CD14-positive monocyte (primary cell): ENCODE measurements at regions not wholly inside any gene's neighbourhood (a gene's known extent, or its start where the extent isn't known, plus 50 kb on each side); places are given as distances from the start of the nearest gene placed in this dataset.

Source experiments
- DNase-seq, 3 donors: peaks; one replicate each; pipeline ENCODE4 v3.0.0-alpha.2; 2011 to 2022
- H2AFZ ChIP-seq: 2 replicates; pipeline ENCODE4 v1.6.0; 2012; ENCODE audit warnings: mild to moderate bottlenecking, low read depth, low read length, inconsistent platforms; ENCODE audit not compliant: insufficient read depth, poor library complexity, severe bottlenecking
- H3K27ac ChIP-seq, 2 donors: 1 replicate in 1 of 2; 2 replicates in 1 of 2; pipeline ENCODE4 v1.5.1; 2012 to 2013; ENCODE audit warnings: low read length in 2 of 2, control low read depth in 1 of 2, inconsistent platforms in 1 of 2, low read depth in 1 of 2, mild to moderate bottlenecking in 1 of 2
- H3K27me3 ChIP-seq, 2 donors: one replicate each; pipeline versions ENCODE4 v1.6.0 to v1.6.1; 2011 to 2013; ENCODE audit warnings: low read length in 2 of 2; ENCODE audit not compliant: control insufficient read depth in 2 of 2, insufficient read depth in 2 of 2
- H3K36me3 ChIP-seq, 2 donors: replicated peaks in 1 of 2; 1 replicate in 1 of 2; 2 replicates in 1 of 2; pipeline versions ENCODE4 v1.5.1 to v1.6.1; 2012 to 2013; ENCODE audit warnings: low read length in 2 of 2, control low read depth in 1 of 2, inconsistent platforms in 1 of 2, mild to moderate bottlenecking in 1 of 2; ENCODE audit not compliant: insufficient read depth in 2 of 2, control insufficient read depth in 1 of 2
- H3K4me1 ChIP-seq, 2 donors: 1 replicate in 1 of 2; 2 replicates in 1 of 2; pipeline versions ENCODE4 v1.5.1 to v1.6.1; 2012 to 2013; ENCODE audit warnings: low read length in 2 of 2, control low read depth in 1 of 2, inconsistent platforms in 1 of 2, mild to moderate bottlenecking in 1 of 2, moderate library complexity in 1 of 2; ENCODE audit not compliant: insufficient read depth in 2 of 2, control insufficient read depth in 1 of 2
- H3K4me2 ChIP-seq: replicated peaks from 2 replicates; pipeline ENCODE3; 2012; ENCODE audit warnings: low read length, moderate library complexity, mild to moderate bottlenecking; ENCODE audit not compliant: poor library complexity, severe bottlenecking; ENCODE audit errors: extremely low read depth
- H3K4me3 ChIP-seq, 3 experiments: fragments of 200-600 bp in 1 of 3; sonication (generic) in 1 of 3; replicated peaks in 1 of 3; 1 replicate in 2 of 3; 2 replicates in 1 of 3; pipeline ENCODE4 v1.5.1; 2011 to 2013; ENCODE audit warnings: low read length in 3 of 3, mild to moderate bottlenecking in 3 of 3, control low read depth in 2 of 3, low read depth in 2 of 3, inconsistent platforms in 1 of 3, moderate library complexity in 1 of 3
- H3K79me2 ChIP-seq: 2 replicates; pipeline ENCODE4 v1.6.0; 2012; ENCODE audit warnings: mild to moderate bottlenecking, control low read depth, inconsistent platforms, low read length, moderate library complexity; ENCODE audit not compliant: insufficient read depth
- H3K9ac ChIP-seq: 2 replicates; pipeline ENCODE4 v1.6.0; 2017; ENCODE audit warnings: low read length, mild to moderate bottlenecking; ENCODE audit not compliant: insufficient read depth, poor library complexity, severe bottlenecking
- H3K9me3 ChIP-seq, 2 donors: replicated peaks in 1 of 2; 1 replicate in 1 of 2; 2 replicates in 1 of 2; pipeline versions ENCODE4 v1.5.1 to v1.6.1; 2012 to 2013; ENCODE audit warnings: low read length in 2 of 2, control low read depth in 1 of 2; ENCODE audit not compliant: control insufficient read depth in 1 of 2, insufficient read depth in 1 of 2
- H4K20me1 ChIP-seq: 2 replicates; pipeline ENCODE4 v1.6.0; 2012; ENCODE audit warnings: mild to moderate bottlenecking, low read length, control low read depth, moderate library complexity; ENCODE audit not compliant: insufficient read depth
- H3K27ac Mint-ChIP-seq, 7 donors: one replicate each; pipeline ENCODE4 v1.8.0; 2020; ENCODE audit warnings: mild to moderate bottlenecking in 7 of 7, mixed read lengths in 7 of 7, moderate library complexity in 6 of 7, inconsistent platforms in 2 of 7
- H3K27me3 Mint-ChIP-seq, 3 donors: one replicate each; pipeline ENCODE4 v1.8.0; 2021 to 2022; ENCODE audit warnings: low read depth in 3 of 3, mild to moderate bottlenecking in 3 of 3, mixed read lengths in 3 of 3, moderate library complexity in 3 of 3, inconsistent platforms in 1 of 3
- H3K36me3 Mint-ChIP-seq, 2 donors: one replicate each; pipeline ENCODE4 v1.8.0; 2020; ENCODE audit warnings: mixed read lengths in 2 of 2, inconsistent platforms in 1 of 2, mild to moderate bottlenecking in 1 of 2
- H3K4me1 Mint-ChIP-seq: one replicate; pipeline ENCODE4 v1.8.0; 2020; ENCODE audit warnings: mild to moderate bottlenecking, mixed read lengths
- H3K4me3 Mint-ChIP-seq, 2 donors: one replicate each; pipeline ENCODE4 v1.8.0; 2020; ENCODE audit warnings: mild to moderate bottlenecking in 2 of 2, mixed read lengths in 2 of 2, moderate library complexity in 1 of 2
- H3K9me3 Mint-ChIP-seq, 7 donors: one replicate each; pipeline ENCODE4 v1.8.0; 2020 to 2022; ENCODE audit warnings: mixed read lengths in 7 of 7, mild to moderate bottlenecking in 6 of 7, moderate library complexity in 6 of 7, inconsistent platforms in 2 of 7
- CTCF ChIP-seq: fragments of 200-600 bp; IDR thresholded peaks from one replicate; pipeline ENCODE4 v1.8.0; 2022; ENCODE audit warnings: antibody characterized with exemption, mild to moderate bottlenecking
- WGBS: methylation state at CpG from one replicate; pipeline ENCODE4 v1.1.5; 2013; ENCODE audit warnings: missing lambda C conversion rate; ENCODE audit not compliant: insufficient coverage; 5-methylcytosine and 5-hydroxymethylcytosine counted together
- intact Hi-C, 2 donors: fragments of 100-400 bp; cut with micrococcal nuclease; formaldehyde crosslinking; loops; one replicate each; pipeline versions ENCODE4 v1.15.0 to v1.15.1; 2023

- TF ChIP-seq CTCF = no peak
- WGBS = no CpG with 5 or more reads among the region's 4 CpGs
- Histone ChIP-seq H3K4me3 (no peak overlapping the region), H2AFZ (no peak overlapping the region), H3K9ac (no peak overlapping the region), H3K4me2 (no peak overlapping the region), H3K27ac (no peak overlapping the region), H3K9me3 (no peaks in the 10 kb centered on the region), H3K36me3 (no peaks in the 10 kb centered on the region), H3K27me3 (no peaks in the 10 kb centered on the region), H4K20me1 (no peaks in the 10 kb centered on the region), H3K79me2 (no peaks in the 10 kb centered on the region), H3K4me1 (no peaks in the 10 kb centered on the region)
- Mint-ChIP-seq H3K4me1 (no peaks in the 10 kb centered on the region), H3K9me3 (peaks cover 0 to 4% (median 0%) of the 10 kb centered on the region in 7 donors), H3K27ac (no peak overlapping the region), H3K4me3 (no peak overlapping the region), H3K36me3 (no peaks in the 10 kb centered on the region), H3K27me3 (no peaks in the 10 kb centered on the region)
- no peak for DNase-seq
- intact Hi-C loops = no loop called here
Observed at GRCh38 chr5:105663671-105664070, 2007.1 kb downstream of the EFNA5 start.

GRCh38 chr5:105659396-105659795 lies 2011.3 kb downstream of the EFNA5 start:
- no peaks in the 10 kb centered on the region for H3K9me3 ChIP-seq
- Mint-ChIP-seq H3K36me3 (no peaks in the 10 kb centered on the region), H3K27me3 (peaks cover 0 to 2% (median 0%) of the 10 kb centered on the region in 3 donors), H3K9me3 (peaks cover 0 to 2% (median 0%) of the 10 kb centered on the region in 7 donors), H3K27ac (no peak overlapping the region), H3K4me1 (no peaks in the 10 kb centered on the region), H3K4me3 (no peak overlapping the region)
- no peak overlapping the region for H3K27ac ChIP-seq
- no peaks in the 10 kb centered on the region for H4K20me1 ChIP-seq
- H3K79me2 ChIP-seq = no peaks in the 10 kb centered on the region
- no peaks in the 10 kb centered on the region for H3K4me1 ChIP-seq
- H3K9ac ChIP-seq = no peak overlapping the region
- H3K4me3 ChIP-seq = no peak overlapping the region
- no peaks in the 10 kb centered on the region for H3K36me3 ChIP-seq
- H3K27me3 ChIP-seq = no peaks in the 10 kb centered on the region
- TF ChIP-seq CTCF = no peak
- H3K4me2 ChIP-seq = no peak overlapping the region
- 80% methylated on average over 1 of the region's 3 CpGs for WGBS
- no peak for DNase-seq
- H2AFZ ChIP-seq = no peak overlapping the region
- intact Hi-C loops = no loop called here
